ENCODE measurements at regions not wholly inside any gene's neighbourhood (a gene's known extent, or its start where the extent isn't known, plus 50 kb on each side); places are given as distances from the start of the nearest gene placed in this dataset.

GRCh38 chr7:155986497-155987160 is 174.4 kb upstream of the SHH start:
- Mint-ChIP-seq H3K36me3 (ENCODE audit: low read depth) (no peaks in the 10 kb centered on the region), H3K27ac (ENCODE audit: unreplicated experiment) (no peak overlapping the region), H3K4me1 (no peaks in the 10 kb centered on the region), H3K9me3 (peaks cover 4% of the 10 kb centered on the region), H3K4me3 (no peak overlapping the region), H3K27me3 (ENCODE audit: low read depth) (no peaks in the 10 kb centered on the region)
- no peak for TF ChIP-seq CTCF (conservative IDR thresholded peaks at IDR 0.05)
- no peak for DNase-seq (ENCODE audit: low read depth, low spot score)

GRCh38 chr7:155985518-155986250 is 173.4 kb upstream of the SHH start:
- DNase-seq (ENCODE audit: low read depth, low spot score): no peak
- no peak overlapping the region for H3K4me3 Mint-ChIP-seq
- H3K36me3 Mint-ChIP-seq (ENCODE audit: low read depth): no peaks in the 10 kb centered on the region
- no peak overlapping the region for H3K27ac Mint-ChIP-seq (ENCODE audit: unreplicated experiment)
- H3K27me3 Mint-ChIP-seq (ENCODE audit: low read depth): no peaks in the 10 kb centered on the region
- TF ChIP-seq CTCF (conservative IDR thresholded peaks at IDR 0.05): no peak
- no peaks in the 10 kb centered on the region for H3K4me1 Mint-ChIP-seq
- peaks cover 4% of the 10 kb centered on the region for H3K9me3 Mint-ChIP-seq

- H3K9me3 Mint-ChIP-seq: peaks cover 4% of the 10 kb centered on the region
- TF ChIP-seq CTCF (conservative IDR thresholded peaks at IDR 0.05): no peak
- H3K27me3 Mint-ChIP-seq (ENCODE audit: low read depth): peaks cover 2% of the 10 kb centered on the region
- no peaks in the 10 kb centered on the region for H3K4me1 Mint-ChIP-seq
- H3K27ac Mint-ChIP-seq (ENCODE audit: unreplicated experiment): no peak overlapping the region
- H3K4me3 Mint-ChIP-seq: no peak overlapping the region
- H3K36me3 Mint-ChIP-seq (ENCODE audit: low read depth): no peaks in the 10 kb centered on the region
- no peak for DNase-seq (ENCODE audit: low read depth, low spot score)
Observed at GRCh38 chr7:155984609-155985405, 172.5 kb upstream of the SHH start.

GRCh38 chr7:155984028-155984580 is 171.8 kb upstream of the SHH start:
- Mint-ChIP-seq H3K27ac (ENCODE audit: unreplicated experiment) (no peak overlapping the region), H3K9me3 (no peaks in the 10 kb centered on the region), H3K36me3 (ENCODE audit: low read depth) (no peaks in the 10 kb centered on the region), H3K4me1 (no peaks in the 10 kb centered on the region), H3K4me3 (no peak overlapping the region), H3K27me3 (ENCODE audit: low read depth) (peaks cover 9% of the 10 kb centered on the region)
- no peak for TF ChIP-seq CTCF (conservative IDR thresholded peaks at IDR 0.05)
- no peak for DNase-seq (ENCODE audit: low read depth, low spot score)

GRCh38 chr7:155983176-155983815 is 171.0 kb upstream of the SHH start:
- Mint-ChIP-seq H3K4me3 (no peak overlapping the region), H3K9me3 (no peaks in the 10 kb centered on the region), H3K36me3 (ENCODE audit: low read depth) (no peaks in the 10 kb centered on the region), H3K27ac (ENCODE audit: unreplicated experiment) (no peak overlapping the region), H3K4me1 (no peaks in the 10 kb centered on the region), H3K27me3 (ENCODE audit: low read depth) (peaks cover 15% of the 10 kb centered on the region)
- DNase-seq (ENCODE audit: low read depth, low spot score): no peak
- TF ChIP-seq CTCF (conservative IDR thresholded peaks at IDR 0.05): no peak
